Stimulated activated CD8-positive, alpha-beta memory T cell treated with anti-CD3 and anti-CD28 coated beads, Interleukin-15, amount 100 ng/mL, for 1 hour (primary cell): ENCODE measurements at regions not wholly inside any gene's neighbourhood (a gene's known extent, or its start where the extent isn't known, plus 50 kb on each side); places are given as distances from the start of the nearest gene placed in this dataset.
"Not testable (repeated sequence)": the region's sequence is repeated elsewhere in the genome, so short reads cannot be mapped to it uniquely, and the experiment has no call there.

Source experiments
- DNase-seq: peaks from one replicate; pipeline ENCODE4 v3.0.0-alpha.2; 2020; ENCODE audit warnings: low read depth

DNA sequence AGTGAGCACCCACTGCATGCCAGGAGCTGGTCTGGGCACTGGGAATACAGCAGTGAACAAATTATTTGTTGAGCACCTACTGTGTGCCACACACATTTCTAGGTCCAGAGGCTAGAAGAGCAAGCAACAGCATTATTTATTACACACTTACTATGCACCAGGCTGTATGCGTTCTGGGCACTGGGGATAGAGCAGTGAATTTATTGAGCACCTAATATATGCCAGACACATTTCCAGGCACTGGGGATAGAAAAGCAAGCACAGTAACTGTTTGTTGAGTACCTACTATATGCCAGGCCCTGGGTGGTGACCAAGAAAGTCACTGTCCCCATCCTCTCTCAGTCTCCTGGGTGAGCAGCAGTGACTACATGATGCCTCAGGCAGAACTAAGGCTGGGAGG lies 107.5 kb upstream of the NCOR2 start:
- no peak for DNase-seq

DNA sequence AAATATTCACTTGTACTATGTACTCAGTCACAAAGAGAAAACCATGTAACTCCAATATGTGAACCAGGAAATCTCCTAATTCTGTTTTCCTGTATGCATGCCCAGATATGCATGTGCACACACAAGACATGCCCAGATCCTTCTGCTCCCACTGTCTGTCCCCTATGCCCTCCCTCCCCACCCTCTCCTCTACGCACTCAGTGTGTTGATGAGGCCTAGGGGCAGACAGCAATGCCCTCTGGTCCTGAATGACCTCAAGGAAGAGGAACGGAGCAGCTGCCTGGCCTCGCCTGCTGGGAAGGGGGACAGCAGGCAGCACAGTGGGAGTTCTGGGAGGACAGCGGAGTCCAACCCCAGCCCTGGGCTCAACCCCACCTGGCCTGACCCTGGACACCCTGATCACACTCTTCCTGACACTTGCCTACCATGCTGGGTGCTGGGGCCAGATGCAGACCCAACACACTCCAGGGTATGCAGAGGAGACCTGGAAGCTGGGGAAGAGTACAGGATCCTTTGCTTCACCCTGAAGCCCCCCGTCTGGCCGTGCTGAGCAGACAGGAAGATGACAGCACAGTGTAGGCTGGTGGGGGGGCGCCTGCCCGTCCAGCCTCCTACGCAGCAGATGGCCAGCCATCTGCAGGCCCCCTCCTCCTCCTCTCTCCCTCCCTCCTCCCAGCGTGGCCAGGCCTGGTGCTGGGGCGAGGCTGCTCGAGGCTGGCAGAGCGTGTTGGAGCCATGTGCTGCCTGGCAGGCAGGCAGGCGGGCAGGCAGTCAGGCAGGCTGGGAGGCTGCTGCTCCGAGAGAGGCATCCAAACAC lies 106.6 kb upstream of the NCOR2 start:
- no peak for DNase-seq

- not testable (repeated sequence) for DNase-seq
Observed at GRCh38 chr12:124669271-124669721, 101.9 kb upstream of the NCOR2 start.

DNA sequence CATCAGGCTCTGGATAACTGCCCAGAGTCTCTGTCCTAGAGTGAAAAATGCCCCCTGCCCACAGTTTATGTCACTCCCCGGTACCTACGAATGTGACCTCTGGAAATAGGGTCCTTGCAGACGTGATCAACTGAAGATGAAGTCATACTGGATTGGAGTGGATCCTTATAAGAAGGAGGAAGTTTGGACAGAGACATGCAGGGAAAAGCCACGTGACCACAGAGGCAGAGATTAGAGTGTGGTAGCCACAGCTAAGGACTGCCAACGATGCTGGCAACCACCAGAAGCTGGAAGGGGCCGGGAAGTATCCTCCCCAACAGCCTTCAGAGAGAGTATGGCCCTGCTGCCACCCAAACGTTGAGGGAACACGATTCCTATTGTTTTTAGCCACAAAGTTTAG lies 101.2 kb upstream of the NCOR2 start:
- DNase-seq, result no peak

GRCh38 chr12:124667506-124668326 lies 100.3 kb upstream of the NCOR2 start:
- DNase-seq, result no peak

DNA sequence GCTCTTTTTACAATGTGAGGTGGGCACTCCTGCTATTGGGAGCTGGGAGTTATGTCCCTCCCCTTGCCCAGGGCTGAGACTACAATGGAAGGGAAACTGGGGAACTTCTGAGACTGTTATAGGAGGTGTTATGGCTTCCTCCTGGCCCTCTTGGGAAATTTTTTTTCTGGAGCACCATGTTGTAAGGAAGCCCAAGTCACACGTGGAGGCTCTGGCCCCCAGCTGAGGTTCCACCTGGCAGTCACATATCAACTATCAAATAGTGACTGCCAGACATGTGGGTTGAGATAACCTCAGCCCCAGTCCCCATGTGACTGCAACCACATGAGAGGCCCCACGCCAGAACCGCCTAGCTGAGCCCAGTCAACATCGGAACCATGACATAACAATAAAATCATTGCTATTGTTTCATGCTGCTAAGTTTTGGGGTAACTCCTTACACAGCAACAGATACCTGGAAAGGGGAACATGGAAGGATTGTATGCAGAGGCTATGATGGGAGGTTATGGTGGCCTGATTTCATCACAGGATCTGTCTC lies 99.4 kb upstream of the NCOR2 start:
- DNase-seq, result no peak

- DNase-seq, result no peak
Observed at GRCh38 chr12:124665511-124665910, 98.1 kb upstream of the NCOR2 start.

DNA sequence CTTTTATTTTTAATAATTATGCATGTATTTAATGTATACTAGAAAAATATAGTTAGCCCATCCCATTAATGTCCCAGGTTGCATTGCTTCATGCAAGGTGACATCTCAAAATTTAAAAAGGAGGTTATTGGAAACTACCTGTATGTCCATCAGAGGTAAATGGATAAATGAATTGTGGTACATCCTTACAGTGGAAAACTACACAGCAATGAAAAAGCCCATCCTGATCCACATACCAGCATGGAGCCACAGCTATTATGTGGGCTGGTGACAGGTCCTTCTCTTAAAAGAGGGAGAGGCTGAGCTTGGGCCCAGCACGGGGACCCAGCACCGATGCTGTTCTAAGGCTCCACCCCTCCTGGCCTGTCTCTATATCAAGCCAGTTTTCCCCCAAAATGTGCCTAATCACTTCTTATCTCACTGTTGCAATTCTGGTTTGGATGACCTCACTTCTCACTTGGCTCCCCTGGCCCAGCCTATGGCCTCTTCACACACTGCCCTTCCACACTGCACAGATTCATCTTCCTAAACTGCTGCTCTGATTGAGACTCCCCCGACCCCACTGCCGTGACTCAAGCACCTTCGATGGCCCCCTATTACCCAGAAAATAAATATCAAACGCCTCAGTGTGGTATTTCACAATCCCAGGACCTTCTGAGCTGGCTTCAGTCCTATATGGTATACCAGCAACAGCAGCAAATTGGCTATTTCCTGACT lies 97.1 kb upstream of the NCOR2 start:
- no peak for DNase-seq

GRCh38 chr12:124663771-124664366 lies 96.5 kb upstream of the NCOR2 start:
- no peak for DNase-seq

- no peak for DNase-seq
Observed at GRCh38 chr12:124663206-124663605, 95.8 kb upstream of the NCOR2 start.

DNA sequence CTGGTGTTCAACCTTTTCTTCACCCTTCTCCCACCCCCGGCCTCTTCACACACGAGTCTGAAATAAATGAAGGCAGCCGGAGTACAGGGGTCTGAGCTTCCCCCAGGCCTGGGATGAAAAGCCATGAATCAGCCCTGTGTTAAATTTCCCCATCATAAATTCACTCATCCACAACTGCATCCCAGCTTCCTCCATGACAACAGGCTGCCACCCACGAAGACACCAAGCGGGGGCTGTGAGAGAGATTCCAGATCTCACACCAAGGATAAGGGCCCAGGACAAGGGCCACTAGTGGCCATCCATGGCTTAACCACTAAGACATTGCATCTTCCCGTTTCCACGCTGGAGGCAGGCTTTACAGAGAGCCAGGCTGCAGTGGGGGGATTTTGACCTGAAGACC lies 93.9 kb upstream of the NCOR2 start:
- DNase-seq, result no peak

GRCh38 chr12:124660851-124661250 lies 93.4 kb upstream of the NCOR2 start:
- no peak for DNase-seq

DNA sequence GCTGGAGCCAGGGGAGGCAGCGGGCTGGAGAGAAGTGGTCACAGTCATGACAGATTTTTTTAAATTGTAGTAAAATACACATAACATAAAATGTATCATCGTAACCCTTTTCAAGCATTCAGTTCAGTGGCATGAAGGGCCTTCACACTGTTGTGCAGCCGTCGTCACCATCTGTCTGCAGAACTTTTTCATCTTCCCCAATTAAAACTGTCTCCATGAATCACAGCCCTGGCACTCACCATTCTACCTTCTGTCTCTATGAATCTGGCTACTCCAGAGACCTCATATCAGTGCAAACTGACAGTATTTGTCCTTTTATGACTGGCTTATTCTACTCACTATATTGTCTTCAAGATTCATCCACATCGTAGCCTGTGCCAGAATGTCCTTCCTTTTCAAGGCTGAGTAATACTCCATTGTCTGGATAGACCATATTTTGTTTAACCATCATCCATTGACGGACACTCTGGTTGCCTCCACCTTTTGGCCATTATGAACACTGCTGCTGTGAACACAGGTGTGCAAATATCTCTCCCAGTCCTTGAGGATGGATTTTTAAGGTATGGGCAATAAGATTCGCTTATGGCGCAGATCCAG lies 91.5 kb upstream of the NCOR2 start:
- DNase-seq, result no peak

DNA sequence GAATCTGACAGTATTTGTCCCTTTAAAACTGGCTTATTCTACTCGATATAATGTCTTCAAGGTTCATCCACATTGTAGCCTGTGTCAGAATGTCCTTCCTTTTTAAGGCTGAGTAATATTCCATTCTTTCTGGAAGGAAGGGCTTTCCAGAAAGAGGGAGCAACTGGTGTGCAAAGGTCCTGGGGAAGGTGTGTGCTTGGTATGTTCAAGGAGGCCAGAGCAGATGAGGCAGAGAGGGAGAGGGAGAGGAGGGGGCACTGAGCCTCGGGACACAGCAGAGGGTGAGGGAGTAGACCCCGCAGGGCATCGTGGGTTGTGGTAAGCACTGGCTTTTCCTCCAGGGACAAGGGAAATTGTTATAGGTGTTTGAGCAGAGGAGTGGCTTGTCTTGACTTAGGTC lies 90.9 kb upstream of the NCOR2 start:
- DNase-seq, result no peak

DNA sequence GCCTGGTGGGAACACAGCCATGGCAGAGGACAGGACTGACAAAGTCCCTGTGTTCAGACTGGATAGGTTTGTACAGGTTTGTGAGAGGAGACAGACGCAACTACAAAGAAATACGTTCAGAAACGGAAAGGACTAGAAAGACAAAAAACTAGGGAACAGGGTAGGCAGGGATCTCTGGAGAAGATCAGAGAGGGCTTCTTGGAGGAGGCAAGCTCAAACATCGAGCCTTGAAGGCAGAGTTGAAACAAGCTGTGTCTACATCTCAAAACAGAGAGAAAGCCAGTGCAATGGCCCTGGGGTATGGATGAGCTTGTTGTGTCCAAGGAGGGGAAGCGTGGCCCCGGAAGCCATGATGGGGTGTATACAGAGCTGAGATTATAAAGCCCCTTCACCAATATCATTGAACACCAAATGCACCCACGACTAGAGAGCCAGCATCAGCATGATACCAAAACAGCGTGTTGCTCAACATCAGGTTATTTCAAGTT lies 89.6 kb upstream of the NCOR2 start:
- no peak for DNase-seq

DNA sequence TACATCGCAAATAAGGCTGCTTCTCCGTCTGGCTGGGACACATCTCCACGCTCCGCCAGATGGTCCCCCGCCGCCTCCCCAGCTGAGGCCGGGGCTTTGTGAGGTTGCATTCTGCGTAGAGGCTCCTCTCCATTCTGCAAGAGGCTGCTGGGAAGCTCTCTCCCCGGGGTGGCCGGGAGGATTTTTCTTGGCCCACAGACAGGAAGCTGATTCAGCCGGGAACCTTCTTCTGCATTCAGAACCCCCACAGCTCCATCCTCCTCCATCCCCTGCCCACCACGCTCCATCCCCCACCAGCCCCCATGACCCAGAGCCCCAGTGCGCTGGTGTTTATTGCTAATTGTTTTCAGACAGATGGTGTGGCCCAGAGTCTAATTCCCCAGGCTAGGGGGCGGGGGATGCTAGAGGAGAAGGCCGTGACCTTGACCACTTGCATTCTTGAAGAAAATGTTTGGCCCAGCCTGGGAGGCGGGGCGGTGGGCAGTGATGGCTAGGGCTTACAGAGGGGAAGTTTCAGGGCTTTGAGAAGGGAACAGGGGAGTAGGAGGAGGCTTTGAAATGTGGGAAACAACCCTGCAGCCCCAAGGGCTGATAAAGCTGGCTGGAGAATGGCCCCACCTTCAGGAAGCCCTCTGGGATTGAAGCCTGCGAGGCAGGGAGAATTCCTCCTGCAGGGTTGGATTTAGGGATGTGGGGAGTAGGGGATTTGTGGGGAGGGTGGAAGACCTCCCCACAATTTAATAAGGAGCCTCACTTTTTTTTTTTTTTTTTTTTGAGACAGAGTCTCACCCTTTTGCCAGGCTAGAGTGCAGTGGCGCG lies 88.5 kb upstream of the NCOR2 start:
- DNase-seq, result no peak

- no peak for DNase-seq
Observed at GRCh38 chr12:124655048-124655697, 87.8 kb upstream of the NCOR2 start.

- no peak for DNase-seq
Observed at GRCh38 chr12:124654666-124655047, 87.2 kb upstream of the NCOR2 start.

DNA sequence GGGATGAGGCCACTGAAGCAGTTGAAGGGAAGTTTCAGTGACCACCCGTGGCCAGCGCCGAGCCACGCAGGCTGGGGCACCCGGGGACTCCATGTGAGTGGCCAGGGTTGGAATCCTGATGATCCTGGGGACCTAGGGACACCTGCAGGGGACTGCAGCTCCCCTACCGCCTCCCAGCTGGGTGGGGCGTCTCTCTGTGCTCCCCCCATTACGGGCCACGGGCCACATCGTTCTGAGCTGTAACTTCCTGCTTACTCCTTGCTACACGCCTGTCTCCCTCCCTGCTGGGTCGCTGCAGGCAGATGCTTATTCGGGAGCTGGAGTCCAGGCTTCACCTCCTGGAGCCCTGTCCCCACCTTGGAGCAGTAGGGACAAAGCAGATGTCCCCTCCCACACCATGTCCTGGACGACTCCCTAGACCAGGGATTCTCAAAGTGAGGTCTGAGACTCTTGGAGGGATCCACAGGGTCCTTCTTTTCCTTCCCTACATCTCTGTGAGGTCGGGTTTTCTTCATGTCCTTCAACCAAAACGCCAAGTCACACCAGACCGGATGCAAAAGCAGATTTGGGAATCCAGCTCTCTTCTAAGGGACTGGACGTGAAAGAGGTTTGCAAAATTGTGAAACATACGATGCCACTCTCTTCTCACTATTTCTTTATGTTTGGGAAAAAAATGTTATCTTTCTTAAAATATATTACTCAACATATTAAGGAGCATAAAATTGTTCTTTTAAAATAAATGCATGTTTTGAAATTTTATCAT lies 85.9 kb upstream of the NCOR2 start:
- no peak for DNase-seq
